Fibroblast of skin of left quadriceps (primary cell): ENCODE measurements at regions not wholly inside any gene's neighbourhood (a gene's known extent, or its start where the extent isn't known, plus 50 kb on each side); places are given as distances from the start of the nearest gene placed in this dataset.
"Not testable (repeated sequence)": the region's sequence is repeated elsewhere in the genome, so short reads cannot be mapped to it uniquely, and the experiment has no call there.

Source experiments
- DNase-seq, 2 experiments: peaks; one replicate each; pipeline ENCODE4 v3.0.0-alpha.2; 2013; ENCODE audit warnings: low read depth in 2 of 2

- DNase-seq: no peak
These were observed 165.7 kb upstream of the PLSCR5 start for GRCh38 chr3:146770881-146771280.

- no peak for DNase-seq
These were observed 165.2 kb upstream of the PLSCR5 start for GRCh38 chr3:146770301-146770700.

- DNase-seq: no peak
These were observed 152.6 kb upstream of the PLSCR5 start for GRCh38 chr3:146757759-146758158.

GRCh38 chr3:146750196-146750595 lies 145.1 kb upstream of the PLSCR5 start:
- DNase-seq: peak; percentile 72 to 75

- DNase-seq: peak; percentile 55 to 60
These were observed 142.8 kb upstream of the PLSCR5 start for GRCh38 chr3:146747928-146748327.

GRCh38 chr3:146747051-146747450 lies 141.9 kb upstream of the PLSCR5 start:
- peak; percentile 26 to 29 for DNase-seq

- DNase-seq: peak; percentile 64 to 66
These were observed 141.0 kb upstream of the PLSCR5 start for GRCh38 chr3:146746190-146746589.

GRCh38 chr3:146739203-146739671 lies 134.1 kb upstream of the PLSCR5 start:
- DNase-seq: no peak

GRCh38 chr3:146732325-146732724 lies 127.2 kb upstream of the PLSCR5 start:
- DNase-seq: no peak

- DNase-seq: peak in 1 of 2 experiments; percentile 16
These were observed 110.0 kb upstream of the PLSCR5 start for GRCh38 chr3:146715170-146715569.

GRCh38 chr3:146712806-146713205 lies 107.7 kb upstream of the PLSCR5 start:
- DNase-seq: peak; percentile 91 to 93

- DNase-seq: peak in 1 of 2 experiments; percentile 4
These were observed 104.8 kb upstream of the PLSCR5 start for GRCh38 chr3:146709969-146710368.

GRCh38 chr3:146705225-146705624 lies 100.1 kb upstream of the PLSCR5 start:
- DNase-seq: no peak

- DNase-seq: no peak
These were observed 97.1 kb upstream of the PLSCR5 start for GRCh38 chr3:146702237-146702636.

GRCh38 chr3:146701246-146701645 lies 96.1 kb upstream of the PLSCR5 start:
- no peak for DNase-seq

- DNase-seq: not testable (repeated sequence)
These were observed 94.9 kb upstream of the PLSCR5 start for GRCh38 chr3:146700025-146700424.

GRCh38 chr3:146692254-146692653 lies 87.1 kb upstream of the PLSCR5 start:
- no peak for DNase-seq

- DNase-seq: no peak
These were observed 80.1 kb upstream of the PLSCR5 start for GRCh38 chr3:146685050-146685814.

GRCh38 chr3:146682171-146682570 lies 77.0 kb upstream of the PLSCR5 start:
- DNase-seq: peak; percentile 2 to 8

GRCh38 chr3:146680617-146681016 lies 75.5 kb upstream of the PLSCR5 start:
- no peak for DNase-seq

GRCh38 chr3:146679995-146680394 lies 74.8 kb upstream of the PLSCR5 start:
- no peak for DNase-seq

- no peak for DNase-seq
These were observed 74.0 kb upstream of the PLSCR5 start for GRCh38 chr3:146679191-146679590.

- no peak for DNase-seq
These were observed 67.8 kb upstream of the PLSCR5 start for GRCh38 chr3:146672941-146673340.

- DNase-seq: no peak
These were observed 59.3 kb upstream of the PLSCR5 start for GRCh38 chr3:146664403-146664802.
